NCI-H2107 treated with DMSO at 0.1 percent for 48 hours (cell line): ENCODE measurements at regions not wholly inside any gene's neighbourhood (a gene's known extent, or its start where the extent isn't known, plus 50 kb on each side); places are given as distances from the start of the nearest gene placed in this dataset.
"Not testable (repeated sequence)": the region's sequence is repeated elsewhere in the genome, so short reads cannot be mapped to it uniquely, and the experiment has no call there.

Experiments
- DNase-seq: peaks from one replicate; lab custom pipeline; 2025; ENCODE audit not compliant: unreplicated experiment; lab: John Stamatoyannopoulos, UW

DNA sequence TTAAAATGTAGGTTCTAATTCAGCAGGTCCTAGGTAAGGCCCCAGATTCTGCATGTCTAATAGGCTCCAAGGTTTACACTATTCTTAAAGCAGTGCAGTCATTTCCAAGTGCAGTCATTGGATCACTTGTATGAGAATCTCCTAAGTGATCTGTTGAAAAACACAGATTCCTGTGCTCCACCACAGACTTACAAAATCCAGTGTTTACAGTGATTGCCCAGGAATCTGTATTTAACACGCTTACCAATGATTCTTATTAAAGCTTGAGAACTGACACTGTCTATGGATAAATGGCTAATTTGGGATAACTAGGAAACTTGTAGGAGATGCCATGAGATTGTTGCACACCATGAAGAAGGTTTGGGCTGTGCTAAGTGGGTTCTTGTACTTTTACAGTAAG lies 104.6 kb upstream of the PLEKHG1 start:
- DNase-seq, result no peak

DNA sequence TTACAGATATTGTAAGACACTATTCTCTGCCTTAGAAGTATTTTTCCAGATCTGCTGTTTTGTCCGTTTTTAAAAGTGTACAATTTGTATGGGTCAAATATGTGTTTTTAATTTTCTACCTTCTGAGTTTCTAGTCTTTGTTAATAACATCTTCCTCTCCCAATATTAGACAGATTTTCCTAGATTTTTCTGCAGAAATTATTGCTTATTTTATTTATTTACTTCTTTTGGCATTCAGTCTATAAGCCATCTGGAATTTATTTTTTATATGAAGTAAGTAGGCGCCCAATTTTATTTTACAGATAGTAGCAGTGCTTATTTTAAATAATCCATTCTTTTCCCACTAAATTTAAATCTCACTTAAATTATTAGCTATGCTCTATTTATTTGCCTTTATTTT lies 103.1 kb upstream of the PLEKHG1 start:
- DNase-seq, result no peak

DNA sequence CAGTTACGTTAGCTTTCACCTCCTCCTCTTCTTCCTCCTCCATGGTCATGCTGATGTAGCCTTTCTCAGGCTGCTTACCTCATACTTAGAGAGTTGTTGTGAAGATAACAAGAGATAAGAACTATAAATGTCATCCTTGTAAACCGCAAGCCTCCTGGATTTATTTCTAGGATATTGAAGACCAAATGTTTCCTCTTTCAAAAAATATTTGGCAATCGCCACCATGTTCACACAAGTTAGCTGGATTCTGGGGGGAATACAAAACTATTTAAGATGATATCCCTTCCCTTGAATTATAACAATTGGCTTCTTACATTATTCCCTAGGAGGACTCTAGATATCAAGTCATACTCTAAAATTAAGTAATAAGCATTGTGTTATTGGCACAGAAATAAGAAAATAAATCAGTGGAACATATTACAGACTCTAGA lies 99.8 kb upstream of the PLEKHG1 start:
- DNase-seq, result no peak

DNA sequence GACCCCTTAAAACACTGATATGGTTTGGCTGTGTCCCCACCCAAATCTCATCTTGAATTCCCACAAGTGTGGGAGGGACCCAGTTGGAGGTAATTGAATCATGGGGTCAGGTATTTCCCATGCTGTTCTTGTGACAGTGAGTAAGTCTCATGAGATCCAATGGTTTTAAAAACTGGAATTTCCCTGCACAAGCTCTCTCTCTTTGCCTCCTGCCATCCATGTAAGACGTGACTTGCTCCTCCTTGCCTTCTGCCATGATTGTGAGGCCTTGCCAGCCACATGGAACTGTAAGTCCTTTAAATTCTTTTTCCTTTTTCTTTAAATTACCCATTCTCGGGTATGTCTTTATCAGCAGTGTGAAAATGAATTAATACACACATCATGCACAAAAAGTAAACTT lies 99.1 kb upstream of the PLEKHG1 start:
- not testable (repeated sequence) for DNase-seq

DNA sequence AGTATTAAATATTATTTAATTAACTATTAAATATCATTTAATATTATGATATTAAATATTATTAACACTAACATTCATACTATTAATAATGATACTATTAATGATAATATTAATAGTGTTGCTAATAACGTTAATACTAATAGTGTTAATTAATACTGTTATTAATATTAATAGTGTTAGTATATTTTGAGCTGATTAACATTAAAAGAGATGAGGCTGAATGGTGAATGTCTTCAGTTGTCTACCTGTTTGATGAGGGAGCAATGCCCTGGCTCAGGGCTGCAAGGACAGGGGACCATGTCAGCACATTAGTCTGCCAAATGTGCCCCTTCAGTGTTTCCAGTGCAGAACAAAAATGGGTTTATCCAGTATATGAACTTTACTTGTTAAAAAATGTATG lies 96.6 kb upstream of the PLEKHG1 start:
- DNase-seq, result no peak

DNA sequence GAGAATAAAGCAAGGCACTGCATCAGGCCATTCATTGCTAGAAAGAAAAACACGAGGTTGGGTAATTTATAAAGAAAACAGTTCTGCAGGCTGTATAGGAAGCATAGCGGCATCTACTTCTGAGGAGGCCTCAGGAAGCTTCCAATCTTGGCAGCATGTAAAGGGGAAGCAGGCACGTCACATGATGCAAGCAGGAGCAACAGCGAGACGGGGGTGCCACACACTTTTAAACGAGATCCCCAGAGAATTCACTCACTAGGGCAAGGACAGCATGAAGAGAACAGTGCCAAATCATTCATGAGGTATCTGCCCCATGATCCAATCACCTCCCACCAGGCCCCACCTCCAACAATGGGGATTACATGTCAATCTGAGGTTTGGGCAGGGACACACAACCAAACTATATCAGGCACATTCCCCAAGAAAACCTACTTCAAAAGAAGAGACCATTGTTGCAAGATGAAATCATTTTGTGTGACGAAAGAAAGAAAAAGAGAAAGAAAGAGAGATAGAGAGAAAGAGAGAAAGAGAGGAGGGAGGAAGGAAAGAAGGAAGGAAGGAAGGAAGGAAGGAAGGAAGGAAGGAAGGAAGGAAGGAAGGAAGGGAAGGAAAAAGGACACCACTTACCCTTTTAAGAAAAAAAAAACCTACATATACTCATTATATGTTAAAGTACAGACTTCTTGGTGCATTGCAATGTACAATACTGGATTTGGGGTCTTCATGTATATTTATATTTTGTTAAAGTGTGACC lies 95.9 kb upstream of the PLEKHG1 start:
- no peak for DNase-seq

DNA sequence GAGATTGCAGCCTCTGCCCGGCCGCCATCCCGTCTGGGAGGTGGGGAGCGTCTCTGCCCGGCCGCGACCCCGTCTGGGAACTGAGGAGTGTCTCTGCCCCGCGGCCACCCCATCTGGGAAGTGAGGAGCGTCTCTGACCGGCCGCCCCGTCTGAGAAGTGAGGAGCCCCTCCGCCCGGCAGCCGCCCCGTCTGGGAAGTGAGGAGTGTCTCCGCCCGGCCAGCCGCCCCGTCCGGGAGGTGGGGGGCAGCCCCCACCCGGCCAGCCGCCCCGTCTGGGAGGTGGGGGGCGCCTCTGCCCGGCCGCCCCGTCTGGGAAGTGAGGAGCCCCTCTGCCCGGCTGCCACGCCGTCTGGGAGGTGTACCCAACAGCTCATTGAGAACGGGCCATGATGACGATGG lies 92.3 kb upstream of the PLEKHG1 start:
- not testable (repeated sequence) for DNase-seq

DNA sequence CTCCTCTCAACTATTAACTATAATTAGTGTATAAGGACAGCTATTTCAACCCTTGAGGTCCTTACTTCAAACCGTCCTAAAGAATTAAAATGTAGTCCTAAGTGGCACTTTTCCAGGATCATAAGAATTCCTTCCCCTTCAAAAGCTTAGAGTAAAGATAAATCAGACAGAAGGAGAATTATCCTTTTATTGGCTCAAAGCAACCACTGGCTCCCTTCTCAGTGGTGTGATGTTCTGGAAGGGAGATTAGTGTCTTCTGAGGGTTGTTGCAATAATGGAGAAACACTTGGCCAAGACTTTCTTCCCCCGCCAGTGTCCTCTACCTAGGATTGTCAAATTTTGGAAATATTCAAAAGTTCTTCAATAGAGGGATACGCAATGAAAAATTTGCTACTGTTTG lies 89.1 kb upstream of the PLEKHG1 start:
- no peak for DNase-seq

DNA sequence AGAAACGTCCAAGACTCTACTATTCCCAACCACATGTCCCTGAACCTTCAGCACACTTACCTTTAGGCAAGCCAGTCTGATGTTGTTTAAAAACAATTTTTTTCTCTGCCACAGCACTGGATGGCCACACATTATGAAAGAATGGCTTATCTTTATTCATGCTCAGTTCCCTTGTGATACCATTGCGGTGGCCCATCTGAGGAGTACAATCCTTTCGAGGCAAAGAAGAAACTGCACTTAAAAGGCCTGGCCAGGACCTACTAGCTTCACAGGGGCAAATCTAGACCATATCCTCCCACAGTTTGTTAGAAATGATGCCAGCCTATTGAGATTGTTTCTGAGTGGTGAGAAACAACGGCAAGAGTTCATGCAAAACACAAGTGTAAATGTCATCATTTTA lies 88.4 kb upstream of the PLEKHG1 start:
- DNase-seq, result no peak

DNA sequence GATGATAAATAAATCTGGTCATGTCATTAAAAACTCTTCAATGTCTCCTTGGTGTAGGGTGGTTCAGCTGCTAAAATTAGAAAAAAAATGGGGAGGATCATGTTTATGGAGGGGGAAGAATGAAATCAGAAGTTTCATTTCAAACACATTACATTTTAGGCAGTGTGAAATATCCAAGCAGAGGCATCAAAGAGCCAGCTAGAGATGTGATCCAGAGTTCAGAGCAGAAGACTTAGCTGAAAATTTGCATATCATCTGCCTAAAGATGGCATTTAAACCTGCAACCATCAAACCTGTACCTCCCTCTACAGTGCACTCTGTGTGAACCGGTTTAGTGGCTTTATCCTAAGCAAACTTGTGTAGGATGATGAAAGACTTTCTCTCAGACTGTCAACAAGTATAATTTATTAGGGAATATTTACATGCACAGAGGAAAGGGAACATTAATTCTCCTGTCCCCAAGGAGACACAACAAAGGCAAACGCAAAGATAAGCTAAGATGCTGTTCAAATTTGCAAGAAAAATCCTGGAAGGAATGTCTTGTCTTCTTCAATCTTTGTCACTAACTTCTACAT lies 84.8 kb upstream of the PLEKHG1 start:
- no peak for DNase-seq

DNA sequence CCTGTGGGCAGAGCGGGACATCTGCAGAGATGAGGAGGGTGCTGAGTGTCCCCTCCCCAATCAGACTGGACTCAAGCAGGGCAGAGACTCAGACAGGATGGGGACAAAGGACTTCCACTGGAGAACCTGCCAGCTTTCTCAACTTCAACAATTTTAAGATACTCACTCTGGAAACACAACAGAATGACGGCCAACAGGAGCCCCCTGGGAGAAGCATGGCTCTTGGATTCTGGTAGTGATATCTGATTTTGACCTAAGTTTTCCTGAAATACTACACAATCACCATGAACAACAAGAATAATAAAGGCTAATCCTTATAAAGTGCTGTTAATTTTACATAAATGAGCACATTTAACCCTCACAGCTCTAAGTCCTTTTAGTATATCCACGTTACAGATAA lies 83.5 kb upstream of the PLEKHG1 start:
- DNase-seq, result no peak

DNA sequence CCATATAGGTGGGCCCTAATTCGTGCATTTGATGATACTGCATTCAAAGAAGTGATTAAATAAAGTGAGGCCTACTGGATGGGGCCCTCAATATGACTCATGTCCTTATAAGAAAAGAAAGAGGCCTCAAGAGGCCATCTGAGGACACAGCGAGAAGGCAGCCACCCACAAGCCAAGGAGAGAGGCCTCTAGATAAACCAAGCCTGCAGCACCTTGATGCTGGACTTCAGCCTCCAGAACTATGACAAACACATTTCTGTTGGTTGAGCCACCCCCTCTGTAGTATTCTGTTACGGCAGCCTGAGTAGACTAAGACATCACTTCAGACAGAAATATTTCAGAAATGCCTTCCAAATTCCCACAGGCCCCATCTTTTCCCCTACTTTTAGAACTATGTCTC lies 82.5 kb upstream of the PLEKHG1 start:
- DNase-seq, result no peak

DNA sequence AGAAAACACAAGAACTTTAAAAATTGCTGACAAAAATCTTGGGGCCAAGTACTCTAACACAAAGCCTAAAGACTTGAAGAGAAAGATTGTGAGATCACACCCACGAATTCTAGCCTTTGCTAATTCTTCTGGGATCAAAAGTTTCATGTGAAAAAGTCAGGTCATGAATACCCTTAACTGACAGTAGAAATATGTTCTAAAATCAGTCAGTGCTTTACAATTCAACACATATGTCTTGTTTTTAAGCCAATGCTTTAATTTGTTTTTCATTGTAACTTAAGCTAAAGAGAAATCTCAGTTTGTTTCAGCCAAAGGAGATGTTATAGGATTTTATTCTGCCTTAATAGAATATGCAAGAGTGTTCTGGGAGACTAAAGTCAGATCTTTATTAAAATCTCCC lies 78.2 kb upstream of the PLEKHG1 start:
- no peak for DNase-seq

DNA sequence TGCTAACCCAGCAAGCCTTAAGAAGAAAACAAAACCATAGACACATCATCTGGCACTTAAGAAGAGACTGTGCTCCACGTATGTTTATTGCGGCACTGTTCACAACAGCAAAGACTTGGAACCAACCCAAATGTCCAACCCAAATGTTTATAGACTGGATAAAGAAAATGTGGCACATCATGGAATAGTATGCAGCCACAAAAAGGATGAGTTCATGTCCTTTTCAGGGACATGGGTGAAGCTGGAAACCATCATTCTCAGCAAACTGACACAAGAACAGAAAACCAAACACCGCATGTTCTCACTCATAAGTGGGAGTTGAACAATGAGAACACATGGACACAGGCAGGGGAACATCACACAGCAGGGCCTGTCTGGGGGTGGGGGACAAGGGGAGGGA lies 76.5 kb upstream of the PLEKHG1 start:
- not testable (repeated sequence) for DNase-seq

DNA sequence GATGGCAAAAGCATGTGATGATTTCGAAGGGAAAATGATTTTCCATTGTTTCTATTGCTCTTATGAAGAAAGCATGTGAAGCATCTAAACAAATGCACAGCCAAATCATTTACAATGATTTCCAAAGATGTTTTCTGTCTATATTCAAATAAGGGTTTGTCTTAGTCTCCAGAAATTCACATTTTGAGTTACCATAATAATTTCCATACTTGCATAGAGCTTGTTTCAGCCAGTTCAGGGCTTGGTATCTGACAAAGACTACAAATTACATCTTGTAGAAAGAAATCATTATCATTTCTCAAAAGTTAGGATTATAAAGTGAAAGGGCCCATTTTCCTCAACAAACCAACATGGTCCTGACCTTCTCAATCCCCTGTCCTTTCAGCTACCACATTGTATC lies 74.4 kb upstream of the PLEKHG1 start:
- no peak for DNase-seq

DNA sequence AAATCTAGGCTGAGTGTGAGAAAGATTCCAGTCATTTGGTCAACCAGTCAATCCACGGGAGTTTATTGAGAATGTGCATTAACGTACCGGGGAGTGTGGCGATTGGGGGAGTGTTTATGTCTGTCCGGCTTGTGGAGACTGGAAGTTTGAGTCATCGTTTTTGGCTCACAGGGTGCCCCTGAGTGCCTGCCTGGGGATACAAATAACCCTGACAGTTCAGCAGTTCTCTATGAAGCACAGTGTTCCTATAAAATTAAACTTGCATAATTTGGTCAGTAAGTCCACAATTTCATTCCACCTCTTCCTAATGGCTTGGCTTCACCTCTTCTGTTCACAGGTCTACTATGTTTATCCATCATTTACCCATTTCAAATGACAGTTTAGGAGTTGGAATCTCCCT lies 72.6 kb upstream of the PLEKHG1 start:
- no peak for DNase-seq

DNA sequence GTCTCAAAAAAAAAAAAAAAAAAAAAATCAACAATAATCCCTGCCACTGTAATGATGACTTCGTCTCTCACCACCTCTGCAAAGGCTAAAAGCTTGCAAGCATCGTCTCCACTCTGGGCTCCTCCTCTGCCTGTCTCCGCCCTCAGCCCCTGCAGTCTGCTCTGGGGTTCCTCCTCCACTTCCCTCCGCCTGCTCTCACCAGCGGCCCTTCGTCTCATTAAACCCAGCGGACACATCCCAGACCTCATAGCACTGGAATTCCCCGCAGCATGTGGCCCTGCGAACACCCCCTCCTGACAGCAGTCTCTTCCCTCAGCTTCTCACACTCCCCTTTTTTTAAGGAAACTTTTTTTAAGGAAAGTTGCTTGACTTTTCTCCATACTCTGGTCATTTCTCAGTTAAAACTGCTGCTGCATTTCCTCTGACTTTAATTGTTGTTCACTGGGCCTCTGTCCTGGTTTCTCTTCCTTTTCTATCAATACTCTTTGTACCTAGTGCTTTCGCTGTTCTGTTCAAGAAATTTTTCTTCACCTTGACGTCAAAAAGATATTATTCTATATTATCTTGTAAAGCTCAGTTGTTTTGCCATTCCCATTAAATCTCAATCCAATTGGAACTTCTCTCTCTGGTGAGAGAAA lies 70.9 kb upstream of the PLEKHG1 start:
- no peak for DNase-seq

DNA sequence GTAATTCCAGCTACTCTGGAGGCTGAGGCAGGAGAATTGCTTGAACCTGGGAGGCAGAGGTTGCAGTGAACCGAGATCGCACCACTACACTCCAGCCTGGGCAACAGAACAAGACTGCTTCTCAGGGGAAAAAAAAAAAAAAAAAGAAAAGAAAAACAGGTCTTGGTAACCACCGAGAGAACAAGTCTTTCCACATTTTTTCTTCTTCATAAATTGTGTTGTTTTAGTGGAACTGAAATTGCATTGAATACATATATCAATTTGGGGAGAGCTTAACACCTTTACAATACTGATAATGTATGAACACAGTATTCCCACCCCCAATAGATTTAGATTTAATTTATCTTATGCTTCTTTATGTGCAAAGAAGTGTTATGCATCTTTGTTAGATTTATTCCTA lies 70.0 kb upstream of the PLEKHG1 start:
- DNase-seq, result no peak

DNA sequence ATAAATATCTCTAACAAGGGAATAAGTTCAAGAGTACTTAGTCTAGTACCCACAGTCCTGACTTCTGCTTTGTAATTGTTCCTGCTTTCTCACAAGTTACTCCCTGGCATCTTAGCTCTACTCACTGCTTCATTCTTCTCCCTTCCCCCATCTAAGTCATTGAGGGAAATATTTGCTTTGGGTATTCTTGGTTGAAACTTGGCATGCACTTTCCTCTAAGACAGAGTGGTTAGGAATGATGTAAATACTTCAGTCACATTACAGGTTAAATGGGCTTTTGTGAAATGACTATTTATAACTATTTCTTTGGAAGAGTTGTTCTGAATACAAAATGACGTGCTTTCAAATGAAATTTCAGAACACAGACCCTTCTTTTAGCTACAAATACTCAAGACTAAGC lies 67.7 kb upstream of the PLEKHG1 start:
- no peak for DNase-seq

DNA sequence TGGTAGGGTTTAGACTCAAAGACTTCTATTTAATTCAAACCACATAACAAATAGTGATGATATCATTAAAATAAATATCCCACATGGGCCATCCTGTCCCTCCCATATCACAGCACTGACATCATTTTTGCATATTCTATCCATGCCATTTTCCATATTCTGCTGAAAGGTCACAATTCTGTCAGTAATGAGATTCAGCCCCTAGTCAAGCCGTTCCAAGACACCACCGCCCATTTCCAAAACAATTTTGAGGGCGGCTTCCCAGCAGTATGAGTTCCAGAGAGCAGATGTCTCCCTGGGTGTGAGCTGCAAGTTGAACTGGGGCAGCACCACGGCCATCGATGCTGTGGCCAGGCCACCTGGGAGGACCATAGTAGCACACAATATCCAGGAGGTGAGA lies 65.1 kb upstream of the PLEKHG1 start:
- no peak for DNase-seq

DNA sequence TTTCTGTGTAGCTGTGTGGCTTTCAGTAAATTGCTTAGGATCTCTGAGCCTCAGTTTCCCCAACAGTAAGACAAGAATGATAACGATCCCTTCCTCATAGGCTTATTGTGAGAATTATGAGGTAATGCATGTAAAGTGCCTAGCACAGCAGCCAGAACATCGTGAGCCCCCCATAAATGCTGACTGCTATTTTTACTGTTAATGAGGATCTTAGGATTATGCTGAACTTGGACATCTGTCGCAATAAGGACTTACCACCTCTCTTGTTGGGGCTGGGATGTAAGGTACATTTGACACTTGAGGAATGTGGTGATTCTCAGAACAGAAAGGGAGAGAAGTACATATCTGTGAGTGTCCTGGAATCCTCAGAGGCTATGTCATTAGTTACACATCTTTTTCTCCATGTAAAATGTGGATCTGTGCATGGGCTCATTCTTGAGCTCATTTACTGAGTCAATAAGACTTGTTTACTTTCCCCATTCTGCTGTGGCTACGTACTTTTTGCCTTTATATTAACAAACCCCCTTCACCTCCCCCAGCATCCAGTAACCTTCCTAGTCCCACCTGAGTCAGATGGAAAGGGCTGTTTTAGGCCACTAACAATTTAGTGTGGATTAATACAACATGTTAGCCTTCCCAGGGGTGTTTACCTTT lies 64.4 kb upstream of the PLEKHG1 start:
- DNase-seq, result no peak

DNA sequence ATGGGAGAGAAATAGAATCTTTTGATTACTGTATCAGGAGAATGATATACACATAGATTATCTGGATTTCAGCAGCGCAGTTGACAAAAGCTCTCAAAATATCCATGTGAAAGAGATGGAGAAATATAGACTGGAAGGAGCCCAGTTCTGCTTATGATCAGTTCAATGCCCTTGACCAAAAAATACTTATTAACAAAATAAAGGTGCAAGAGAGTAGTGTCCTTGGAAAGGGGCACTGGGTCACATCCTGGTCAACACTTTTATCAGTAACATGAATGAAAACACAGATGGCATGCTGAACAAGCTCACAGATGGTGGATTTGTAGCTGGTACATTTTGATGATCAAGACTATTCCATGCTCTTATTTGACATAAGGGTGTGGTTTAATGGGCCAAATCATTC lies 63.9 kb upstream of the PLEKHG1 start:
- no peak for DNase-seq
